GM12865 (cell line): ENCODE measurements at regions not wholly inside any gene's neighbourhood (a gene's known extent, or its start where the extent isn't known, plus 50 kb on each side); places are given as distances from the start of the nearest gene placed in this dataset.

Experiments used
- DNase-seq: peaks from one replicate; pipeline ENCODE4 v3.0.0; 2010; ENCODE audit warnings: low read depth
- H3K4me3 ChIP-seq: 2 replicates; pipeline ENCODE4 v1.5.1; 2011; ENCODE audit warnings: mild to moderate bottlenecking, low read depth, low read length, control low read depth
- CTCF ChIP-seq: IDR thresholded peaks from 2 replicates; pipeline ENCODE4 v1.5.1; 2011; ENCODE audit warnings: low read length, control low read depth, low read depth, inconsistent platforms; ENCODE audit not compliant: insufficient read depth; ENCODE audit errors: missing control alignments

- peak; percentile 18 for DNase-seq
- TF ChIP-seq CTCF = no peak
- no peak overlapping the region for H3K4me3 ChIP-seq
Measured at GRCh38 chr10:30219971-30220751, 128.9 kb downstream of the MTPAP start.

- TF ChIP-seq CTCF = no peak
- no peak for DNase-seq
- H3K4me3 ChIP-seq = no peak overlapping the region
Measured at GRCh38 chr10:30216821-30217220, 132.3 kb downstream of the MTPAP start.

GRCh38 chr10:30215623-30216022 lies 133.5 kb downstream of the MTPAP start:
- no peak overlapping the region for H3K4me3 ChIP-seq
- no peak for TF ChIP-seq CTCF

GRCh38 chr10:30215141-30215540 lies 133.9 kb downstream of the MTPAP start:
- no peak overlapping the region for H3K4me3 ChIP-seq
- TF ChIP-seq CTCF = no peak
- no peak for DNase-seq

More at GRCh38 chr10:30215623-30216022, 133.5 kb downstream of the MTPAP start:
- no peak for DNase-seq

GRCh38 chr10:30210296-30210695 lies 138.8 kb downstream of the MTPAP start:
- no peak for TF ChIP-seq CTCF
- DNase-seq = no peak
- no peak overlapping the region for H3K4me3 ChIP-seq

GRCh38 chr10:30208330-30208729 lies 140.7 kb downstream of the MTPAP start:
- TF ChIP-seq CTCF = no peak
- H3K4me3 ChIP-seq = no peak overlapping the region
- DNase-seq = no peak
